Cardiac septum (tissue), 1 donor: ENCODE measurements at regions not wholly inside any gene's neighbourhood (a gene's known extent, or its start where the extent isn't known, plus 50 kb on each side); places are given as distances from the start of the nearest gene placed in this dataset.

ENCODE experiments used
- DNase-seq: peaks from one replicate; pipeline ENCODE4 v3.0.0-alpha.2; 2020; ENCODE audit warnings: low spot score
- intact Hi-C: fragments of 100-400 bp; cut with DNase I; formaldehyde crosslinking; loops from one replicate; pipeline ENCODE4 v1.14.0; 2022
- donor health status: DM: no; HTN: no; CAD: no.

DNA sequence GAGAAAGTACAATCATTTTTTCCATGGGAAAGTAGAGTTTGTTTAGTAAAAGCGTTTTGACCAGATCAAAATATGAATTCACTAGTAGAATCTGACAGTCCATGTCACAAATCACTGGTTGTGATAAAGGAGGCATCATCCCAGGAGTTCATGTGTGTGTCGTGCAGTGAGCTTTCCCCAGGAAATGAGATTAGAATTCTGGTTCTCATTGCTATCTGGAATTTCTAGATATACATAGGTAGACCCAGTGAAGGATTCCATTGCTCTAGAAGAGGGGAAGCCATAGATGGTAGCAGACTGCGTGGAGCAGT is 206.6 kb downstream of the NCK2 start:
- intact Hi-C loops = no loop called here
- no peak for DNase-seq

DNA sequence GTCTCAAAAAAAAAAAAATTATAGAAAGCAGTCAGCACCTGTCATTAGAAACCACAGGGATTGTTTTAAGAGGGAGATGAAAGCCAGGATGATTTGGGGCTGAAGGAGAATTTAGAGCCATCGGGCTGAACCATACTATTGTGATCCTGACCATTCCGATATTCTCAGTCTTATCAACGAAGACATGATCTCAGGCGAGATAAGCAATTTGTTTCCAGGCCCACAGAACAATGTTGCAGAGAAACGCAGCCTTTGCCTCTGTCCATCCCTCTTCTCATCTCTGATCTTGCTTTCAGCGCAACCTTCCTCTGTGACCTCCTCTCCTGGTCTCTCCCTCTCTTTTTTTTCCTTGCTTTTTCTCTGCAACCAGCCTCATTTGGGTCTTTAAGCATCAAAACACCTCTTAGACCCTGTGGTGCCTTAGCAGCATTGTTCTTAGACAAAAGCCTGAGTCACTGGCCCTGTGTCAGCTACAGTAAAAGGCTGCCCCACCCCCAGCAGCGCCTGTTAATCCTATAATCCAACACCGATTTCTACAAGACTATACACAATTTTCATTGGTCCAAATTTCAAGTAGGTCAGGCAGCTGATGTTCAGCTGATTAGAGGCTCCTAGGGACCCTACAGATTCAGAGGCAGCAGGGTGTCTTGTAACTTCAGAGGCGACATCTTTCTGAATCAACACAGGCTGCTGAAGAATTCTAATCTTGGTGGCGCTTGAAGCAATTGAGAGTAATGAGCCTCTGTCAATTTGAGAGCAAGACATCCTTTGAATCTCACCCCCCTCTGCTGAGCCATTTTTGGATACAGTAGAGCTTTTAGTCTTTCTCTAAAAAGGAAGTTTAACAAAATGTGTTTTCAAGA is 206.0 kb downstream of the NCK2 start:
- intact Hi-C loops = no loop called here
- no peak for DNase-seq

DNA sequence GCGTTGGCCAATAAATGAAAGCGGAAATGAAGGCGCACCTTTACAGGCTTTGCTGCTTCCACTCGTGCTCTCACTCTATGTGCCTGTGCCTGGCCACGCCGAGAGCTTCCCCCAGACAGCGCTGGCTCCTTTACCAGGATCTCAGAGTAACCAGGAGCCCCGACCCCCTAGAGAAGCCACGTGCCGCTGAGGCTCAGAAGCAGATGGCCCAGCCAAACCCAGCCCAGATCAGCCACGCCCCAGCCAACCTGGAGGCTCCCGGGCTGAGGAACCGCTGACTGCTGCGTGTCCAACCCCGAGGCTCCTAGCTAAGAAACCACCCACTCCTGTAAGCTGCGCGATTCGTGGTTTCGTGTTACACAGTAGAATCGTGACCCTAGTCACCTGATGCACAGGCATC is 199.3 kb downstream of the NCK2 start:
- intact Hi-C loops = no loop called here
- no peak for DNase-seq
